SU-DHL-6 (cell line): ENCODE measurements at regions not wholly inside any gene's neighbourhood (a gene's known extent, or its start where the extent isn't known, plus 50 kb on each side); places are given as distances from the start of the nearest gene placed in this dataset.

Source experiments
- H2AFZ ChIP-seq: fragments of 200-600 bp; sonication (generic); 2 replicates; pipeline ENCODE4 v1.6.1; 2014; ENCODE audit warnings: low read depth, mild to moderate bottlenecking, moderate library complexity, mixed read lengths, antibody characterized with exemption, low read length; ENCODE audit not compliant: severe bottlenecking
- H3F3A ChIP-seq: fragments of 200-600 bp; shearing (Covaris generic); 2 replicates; pipeline ENCODE4 v1.6.0; 2016; ENCODE audit warnings: antibody characterized with exemption, mild to moderate bottlenecking; ENCODE audit not compliant: insufficient read depth
- H3K27ac ChIP-seq: fragments of 200-600 bp; sonication (generic); 2 replicates; pipeline ENCODE4 v1.5.1; 2016; ENCODE audit warnings: low read depth, mild to moderate bottlenecking, low read length, moderate library complexity, mixed read lengths
- H3K27me3 ChIP-seq: fragments of 200-600 bp; sonication (generic), shearing (Covaris generic); 2 replicates; pipeline ENCODE4 v1.6.0; 2014; ENCODE audit warnings: mild to moderate bottlenecking, low read length
- H3K36me3 ChIP-seq: fragments of 200-600 bp; sonication (generic); 2 replicates; pipeline ENCODE4 v1.6.1; 2014; ENCODE audit warnings: mild to moderate bottlenecking, low read length, mixed read lengths
- H3K4me2 ChIP-seq: fragments of 300-600, 200-600 bp; shearing (Covaris generic), sonication (generic); 2 replicates; pipeline ENCODE4 v1.6.0; 2014; ENCODE audit warnings: low read length, low read depth, mild to moderate bottlenecking; ENCODE audit not compliant: poor library complexity, severe bottlenecking
- H3K4me3 ChIP-seq: fragments of 200-600 bp; sonication (generic); 2 replicates; pipeline ENCODE4 v1.5.1; 2014; ENCODE audit warnings: antibody characterized with exemption, low read length, mild to moderate bottlenecking, mixed read lengths; ENCODE audit not compliant: insufficient read depth, poor library complexity, severe bottlenecking
- H3K79me2 ChIP-seq: fragments of 200-600 bp; sonication (generic); 2 replicates; pipeline ENCODE4 v1.6.1; 2014; ENCODE audit warnings: mild to moderate bottlenecking, low read length, moderate library complexity; ENCODE audit not compliant: insufficient read depth
- H3K9ac ChIP-seq: fragments of 200-600 bp; sonication (generic); 2 replicates; pipeline ENCODE4 v1.7.0; 2014; ENCODE audit warnings: mild to moderate bottlenecking, low read length
- H3K9me2 ChIP-seq: fragments of 200-600 bp; sonication (generic); replicated peaks from 2 replicates; pipeline ENCODE4 v1.6.1; 2014; ENCODE audit warnings: low read length; ENCODE audit not compliant: insufficient read depth
- H3K9me3 ChIP-seq: fragments of 200-600 bp; sonication (generic); 2 replicates; pipeline ENCODE4 v1.6.1; 2014; ENCODE audit warnings: low read length, mixed read lengths; ENCODE audit not compliant: insufficient read depth
- H4K20me1 ChIP-seq: fragments of 200-600 bp; sonication (generic); 2 replicates; pipeline ENCODE4 v1.6.1; 2014; ENCODE audit warnings: low read depth, mild to moderate bottlenecking, antibody characterized with exemption, low read length, moderate library complexity, mixed read lengths
- EZH2phosphoT487 ChIP-seq: fragments of 200-600 bp; sonication (generic), shearing (Covaris generic); conservative IDR thresholded peaks from 2 replicates; pipeline ENCODE4 v1.6.1; 2018; ENCODE audit warnings: mild to moderate bottlenecking, antibody characterized with exemption, low read length, moderate library complexity, mixed read lengths
- TF ChIP-seq, protein P1 (sequence below): fragments of 200-600 bp; sonication (generic); IDR thresholded peaks from one replicate; pipeline ENCODE4 v1.5.1; 2017; ENCODE audit warnings: antibody characterized with exemption, mild to moderate bottlenecking, low read length, moderate library complexity; ENCODE audit not compliant: insufficient read depth, poor library complexity, severe bottlenecking

DNA sequence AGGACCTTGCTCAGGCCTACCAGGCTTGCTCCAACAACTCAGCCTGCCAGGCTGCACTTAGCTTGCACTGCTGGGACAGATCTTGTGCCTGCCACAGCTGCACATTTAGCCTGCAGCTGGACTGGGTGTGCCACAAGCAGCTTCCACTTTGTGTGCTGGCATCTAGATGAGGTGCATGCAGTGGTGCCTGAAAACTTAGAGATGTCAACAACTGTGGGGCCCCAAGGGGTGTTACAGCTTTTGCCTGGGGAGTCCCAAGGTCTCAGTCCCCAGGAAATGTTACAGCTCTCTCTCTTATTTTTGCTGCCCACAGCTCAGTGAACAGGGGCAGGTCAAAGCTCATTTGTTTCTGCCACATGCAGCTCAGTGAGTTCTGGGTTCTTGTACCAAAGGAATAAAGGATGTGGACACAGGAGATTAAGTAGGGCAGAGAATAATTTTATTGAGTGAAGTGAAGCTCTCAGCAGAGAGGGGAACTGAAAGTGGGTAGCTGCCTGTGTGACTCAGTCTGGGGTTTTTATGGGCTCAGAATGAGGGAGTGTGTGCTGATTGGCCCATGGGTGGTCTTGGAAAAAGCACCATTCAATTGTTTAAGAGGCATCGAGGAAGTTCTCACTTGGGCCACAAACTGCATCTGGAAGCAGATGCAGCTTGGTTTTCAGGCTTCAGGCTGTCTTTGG lies 828.3 kb downstream of the TECRL start:
- Histone ChIP-seq H3F3A (no peaks in the 10 kb centered on the region), H2AFZ (no peak overlapping the region), H3K4me2 (no peak overlapping the region), H3K4me3 (no peak overlapping the region), H3K9ac (no peak overlapping the region), H4K20me1 (no peaks in the 10 kb centered on the region), H3K27me3 (no peaks in the 10 kb centered on the region), H3K9me2 (no peaks in the 10 kb centered on the region), H3K36me3 (no peaks in the 10 kb centered on the region), H3K79me2 (no peaks in the 10 kb centered on the region), H3K27ac (no peak overlapping the region), H3K9me3 (no peaks in the 10 kb centered on the region)
- TF ChIP-seq, protein P1, sequence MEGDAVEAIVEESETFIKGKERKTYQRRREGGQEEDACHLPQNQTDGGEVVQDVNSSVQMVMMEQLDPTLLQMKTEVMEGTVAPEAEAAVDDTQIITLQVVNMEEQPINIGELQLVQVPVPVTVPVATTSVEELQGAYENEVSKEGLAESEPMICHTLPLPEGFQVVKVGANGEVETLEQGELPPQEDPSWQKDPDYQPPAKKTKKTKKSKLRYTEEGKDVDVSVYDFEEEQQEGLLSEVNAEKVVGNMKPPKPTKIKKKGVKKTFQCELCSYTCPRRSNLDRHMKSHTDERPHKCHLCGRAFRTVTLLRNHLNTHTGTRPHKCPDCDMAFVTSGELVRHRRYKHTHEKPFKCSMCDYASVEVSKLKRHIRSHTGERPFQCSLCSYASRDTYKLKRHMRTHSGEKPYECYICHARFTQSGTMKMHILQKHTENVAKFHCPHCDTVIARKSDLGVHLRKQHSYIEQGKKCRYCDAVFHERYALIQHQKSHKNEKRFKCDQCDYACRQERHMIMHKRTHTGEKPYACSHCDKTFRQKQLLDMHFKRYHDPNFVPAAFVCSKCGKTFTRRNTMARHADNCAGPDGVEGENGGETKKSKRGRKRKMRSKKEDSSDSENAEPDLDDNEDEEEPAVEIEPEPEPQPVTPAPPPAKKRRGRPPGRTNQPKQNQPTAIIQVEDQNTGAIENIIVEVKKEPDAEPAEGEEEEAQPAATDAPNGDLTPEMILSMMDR = no peak
- no peak for TF ChIP-seq EZH2phosphoT487

DNA sequence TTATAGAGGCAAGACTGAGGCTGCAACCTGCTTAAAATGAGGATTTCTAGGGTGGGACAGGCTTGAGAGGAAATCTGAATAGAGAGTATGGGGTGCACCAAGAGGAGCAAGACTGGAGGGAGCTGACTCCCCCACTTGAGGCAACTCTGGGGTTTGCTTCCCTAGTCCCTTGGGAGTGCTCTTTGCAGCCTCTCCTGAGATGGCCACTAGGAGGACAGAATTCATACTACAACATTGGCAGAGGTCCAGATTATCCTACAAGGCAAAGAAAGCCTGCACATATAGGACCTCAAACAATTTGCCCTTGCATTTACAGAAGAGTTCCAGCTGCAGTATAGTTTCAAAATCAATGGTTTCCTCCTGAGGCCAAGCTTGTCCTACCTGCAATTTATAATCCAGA lies 830.9 kb downstream of the TECRL start:
- Histone ChIP-seq H3K4me3 (no peak overlapping the region), H3K36me3 (no peaks in the 10 kb centered on the region), H3K4me2 (no peak overlapping the region), H3F3A (no peaks in the 10 kb centered on the region), H3K27ac (no peak overlapping the region), H3K9me2 (no peaks in the 10 kb centered on the region), H3K79me2 (no peaks in the 10 kb centered on the region), H3K9me3 (no peaks in the 10 kb centered on the region), H3K27me3 (no peaks in the 10 kb centered on the region), H4K20me1 (no peaks in the 10 kb centered on the region), H2AFZ (no peak overlapping the region), H3K9ac (no peak overlapping the region)
- TF ChIP-seq EZH2phosphoT487 = no peak
- TF ChIP-seq, protein P1 = no peak

DNA sequence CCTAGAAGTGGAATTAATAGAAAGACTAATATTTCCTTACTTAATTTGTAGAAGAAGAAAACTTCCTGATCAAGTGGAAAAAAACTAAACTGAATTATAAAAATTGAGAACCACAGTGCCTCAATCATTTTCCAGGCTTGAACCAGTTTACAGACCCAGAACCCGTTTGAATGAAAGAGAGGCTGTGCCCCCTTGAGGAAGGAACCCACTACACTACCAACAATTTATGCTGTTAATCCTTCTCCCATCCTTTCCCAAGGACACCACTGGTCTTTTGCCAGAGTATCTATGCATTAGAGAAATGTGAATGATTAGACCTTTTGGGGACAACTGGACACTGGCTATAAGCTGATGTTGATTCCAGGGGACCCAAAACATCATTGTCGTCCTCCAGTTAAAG lies 842.6 kb downstream of the TECRL start:
- Histone ChIP-seq H3K27me3 (no peaks in the 10 kb centered on the region), H4K20me1 (no peaks in the 10 kb centered on the region), H3K9me3 (no peaks in the 10 kb centered on the region), H3K4me3 (no peak overlapping the region), H3K79me2 (no peaks in the 10 kb centered on the region), H3K9ac (no peak overlapping the region), H3K36me3 (no peaks in the 10 kb centered on the region), H2AFZ (no peak overlapping the region), H3K4me2 (no peak overlapping the region), H3K9me2 (no peaks in the 10 kb centered on the region), H3K27ac (no peak overlapping the region), H3F3A (no peaks in the 10 kb centered on the region)
- no peak for TF ChIP-seq EZH2phosphoT487
- TF ChIP-seq, protein P1 = no peak
